WTC11 (cell line): ENCODE measurements at regions not wholly inside any gene's neighbourhood (a gene's known extent, or its start where the extent isn't known, plus 50 kb on each side); places are given as distances from the start of the nearest gene placed in this dataset.

Experiments
- ATAC-seq: fragments of 200-7000 bp; cut with Tn5 transposase; 2 replicates; pipeline ENCODE4 v1.10.0; 2021; ENCODE audit warnings: mild to moderate bottlenecking, moderate library complexity
- CTCF ChIA-PET: fragments of 300-600 bp; sonication (Branson Sonifier 250); formaldehyde crosslinking; loops from one replicate; lab custom pipeline; 2021; ENCODE audit warnings: antibody characterized with exemption; lab: Charles Lee
- POLR2A ChIA-PET: fragments of 350-600 bp; sonication (Branson Sonifier 250); formaldehyde crosslinking; loops from one replicate; lab custom pipeline; 2021; ENCODE audit warnings: antibody characterized with exemption; lab: Charles Lee
- DNase-seq: peaks from one replicate; pipeline ENCODE4 v3.0.0; 2021; ENCODE audit warnings: low spot score
- H3K27ac Mint-ChIP-seq: 2 replicates; pipeline ENCODE4 v1.8.0; 2021; ENCODE audit warnings: mixed read lengths
- H3K27me3 Mint-ChIP-seq: 2 replicates; pipeline ENCODE4 v1.8.0; 2021; ENCODE audit warnings: low read depth, mild to moderate bottlenecking, moderate library complexity, mixed read lengths
- H3K36me3 Mint-ChIP-seq: 2 replicates; pipeline ENCODE4 v1.8.0; 2021; ENCODE audit warnings: mixed read lengths
- H3K4me1 Mint-ChIP-seq: 2 replicates; pipeline ENCODE4 v1.8.0; 2022; ENCODE audit warnings: mixed read lengths
- H3K4me3 Mint-ChIP-seq: 2 replicates; pipeline ENCODE4 v1.8.0; 2021; ENCODE audit warnings: mild to moderate bottlenecking, moderate library complexity, mixed read lengths
- H3K9me3 Mint-ChIP-seq: 2 replicates; pipeline ENCODE4 v1.8.0; 2021; ENCODE audit warnings: mixed read lengths
- ATF2 ChIP-seq: sonication (generic); formaldehyde crosslinking; IDR thresholded peaks from 2 replicates; pipeline ENCODE4 v1.8.1; 2022; ENCODE audit warnings: low read depth, missing genetic modification reagents, borderline replicate concordance
- CDX4 ChIP-seq: fragments of 250-450 bp; sonication (Bioruptor Pico); IDR thresholded peaks from 2 replicates; pipeline ENCODE4 v1.9.0; 2021; ENCODE audit warnings: moderate library complexity, mild to moderate bottlenecking, inconsistent platforms, borderline replicate concordance
- CREB1 ChIP-seq: sonication (generic); formaldehyde crosslinking; IDR thresholded peaks from 2 replicates; pipeline ENCODE4 v1.8.0; 2023; ENCODE audit warnings: mild to moderate bottlenecking, missing genetic modification reagents
- ELF4 ChIP-seq: sonication (generic); formaldehyde crosslinking; IDR thresholded peaks from 2 replicates; pipeline ENCODE4 v1.8.1; 2022; ENCODE audit warnings: low read depth, mild to moderate bottlenecking, moderate library complexity, missing genetic modification reagents
- FOXJ3 ChIP-seq: sonication (generic); formaldehyde crosslinking; IDR thresholded peaks from 2 replicates; pipeline ENCODE4 v1.9.0; 2021; ENCODE audit warnings: missing genetic modification reagents, mild to moderate bottlenecking, borderline replicate concordance
- FOXP1 ChIP-seq: sonication (generic); formaldehyde crosslinking; IDR thresholded peaks from 2 replicates; pipeline ENCODE4 v1.8.0; 2022; ENCODE audit warnings: missing genetic modification reagents, mild to moderate bottlenecking, moderate library complexity, borderline replicate concordance
- KAT7 ChIP-seq: sonication (generic); formaldehyde crosslinking; IDR thresholded peaks from 2 replicates; pipeline ENCODE4 v1.8.1; 2023; ENCODE audit warnings: missing genetic modification reagents, mild to moderate bottlenecking, borderline replicate concordance
- MYBL2 ChIP-seq: sonication (generic); formaldehyde crosslinking; IDR thresholded peaks from 2 replicates; pipeline ENCODE4 v1.8.1; 2023; ENCODE audit warnings: mild to moderate bottlenecking, moderate library complexity, missing genetic modification reagents
- NFATC4 ChIP-seq: fragments of 250-450 bp; sonication (Bioruptor Pico); IDR thresholded peaks from 2 replicates; pipeline ENCODE4 v1.9.0; 2021; ENCODE audit warnings: mild to moderate bottlenecking
- NFE2L1 ChIP-seq: sonication (generic); formaldehyde crosslinking; IDR thresholded peaks from 2 replicates; pipeline ENCODE4 v1.8.1; 2023; ENCODE audit warnings: missing genetic modification reagents
- OVOL2 ChIP-seq: fragments of 250-450 bp; sonication (Bioruptor Pico); IDR thresholded peaks from 2 replicates; pipeline ENCODE4 v1.9.0; 2021; ENCODE audit warnings: mild to moderate bottlenecking, borderline replicate concordance
- PRDM15 ChIP-seq: sonication (generic); formaldehyde crosslinking; IDR thresholded peaks from 2 replicates; pipeline ENCODE4 v1.8.0; 2022; ENCODE audit warnings: missing genetic modification reagents
- RORB ChIP-seq: fragments of 250-450 bp; sonication (Bioruptor Pico); IDR thresholded peaks from 2 replicates; pipeline ENCODE4 v1.9.0; 2021; ENCODE audit warnings: mild to moderate bottlenecking
- SMAD3 ChIP-seq: sonication (generic); formaldehyde crosslinking; IDR thresholded peaks from 2 replicates; pipeline ENCODE4 v1.8.0; 2022; ENCODE audit warnings: missing genetic modification reagents, mild to moderate bottlenecking, borderline replicate concordance
- TCF7 ChIP-seq: sonication (generic); formaldehyde crosslinking; IDR thresholded peaks from 2 replicates; pipeline ENCODE4 v1.8.0; 2022; ENCODE audit warnings: mild to moderate bottlenecking, low read depth, missing genetic modification reagents, moderate library complexity
- ZNF219 ChIP-seq: sonication (generic); formaldehyde crosslinking; IDR thresholded peaks from 2 replicates; pipeline ENCODE4 v1.8.0; 2023; ENCODE audit warnings: missing genetic modification reagents, mild to moderate bottlenecking, borderline replicate concordance
- ZNF263 ChIP-seq: sonication (generic); formaldehyde crosslinking; IDR thresholded peaks from 2 replicates; pipeline ENCODE4 v1.8.1; 2022; ENCODE audit warnings: low read depth, mild to moderate bottlenecking, moderate library complexity, missing genetic modification reagents
- ZSCAN18 ChIP-seq: fragments of 250-450 bp; sonication (Bioruptor Pico); IDR thresholded peaks from 2 replicates; pipeline ENCODE4 v2.1.2; 2022; ENCODE audit warnings: mild to moderate bottlenecking, moderate library complexity
- TF ChIP-seq, protein P1 (sequence below): sonication (generic); formaldehyde crosslinking; IDR thresholded peaks from 2 replicates; pipeline ENCODE4 v1.8.1; 2022; ENCODE audit warnings: missing genetic modification reagents, borderline replicate concordance
- TF ChIP-seq, protein P2 (sequence below): sonication (generic); formaldehyde crosslinking; IDR thresholded peaks from 2 replicates; pipeline ENCODE4 v1.8.1; 2023; ENCODE audit warnings: mild to moderate bottlenecking, moderate library complexity, missing genetic modification reagents
- TF ChIP-seq, protein P3 (sequence below): sonication (generic); formaldehyde crosslinking; IDR thresholded peaks from 2 replicates; pipeline ENCODE4 v1.8.1; 2023; ENCODE audit warnings: mild to moderate bottlenecking, missing genetic modification reagents, moderate library complexity

DNA sequence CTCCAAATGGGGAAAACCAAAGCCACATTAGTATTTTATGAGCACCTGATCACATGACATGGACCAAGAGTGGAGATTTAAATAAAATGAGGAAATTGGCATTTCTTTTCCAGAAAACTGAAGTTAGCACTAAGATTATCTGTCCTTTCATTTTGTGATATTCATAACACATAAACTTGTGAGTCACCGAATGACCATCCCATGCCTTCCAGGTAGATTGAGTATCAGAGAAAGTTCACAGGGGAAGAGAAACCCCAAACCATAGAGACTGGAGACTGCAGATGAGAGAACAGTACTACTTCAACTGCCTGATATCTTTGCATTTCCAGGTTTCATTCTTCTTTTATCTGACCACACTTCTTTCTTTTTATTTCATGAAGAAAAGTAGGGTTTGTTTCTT lies 176.3 kb upstream of the LRP1B start (continued):
- TF ChIP-seq, protein P1, sequence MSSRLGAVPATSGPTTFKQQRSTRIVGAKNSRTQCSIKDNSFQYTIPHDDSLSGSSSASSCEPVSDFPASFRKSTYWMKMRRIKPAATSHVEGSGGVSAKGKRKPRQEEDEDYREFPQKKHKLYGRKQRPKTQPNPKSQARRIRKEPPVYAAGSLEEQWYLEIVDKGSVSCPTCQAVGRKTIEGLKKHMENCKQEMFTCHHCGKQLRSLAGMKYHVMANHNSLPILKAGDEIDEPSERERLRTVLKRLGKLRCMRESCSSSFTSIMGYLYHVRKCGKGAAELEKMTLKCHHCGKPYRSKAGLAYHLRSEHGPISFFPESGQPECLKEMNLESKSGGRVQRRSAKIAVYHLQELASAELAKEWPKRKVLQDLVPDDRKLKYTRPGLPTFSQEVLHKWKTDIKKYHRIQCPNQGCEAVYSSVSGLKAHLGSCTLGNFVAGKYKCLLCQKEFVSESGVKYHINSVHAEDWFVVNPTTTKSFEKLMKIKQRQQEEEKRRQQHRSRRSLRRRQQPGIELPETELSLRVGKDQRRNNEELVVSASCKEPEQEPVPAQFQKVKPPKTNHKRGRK (CRISPR knock-in tag), result no peak
- TF ChIP-seq OVOL2 (CRISPR knock-in tag), result no peak
- TF ChIP-seq, protein P2, sequence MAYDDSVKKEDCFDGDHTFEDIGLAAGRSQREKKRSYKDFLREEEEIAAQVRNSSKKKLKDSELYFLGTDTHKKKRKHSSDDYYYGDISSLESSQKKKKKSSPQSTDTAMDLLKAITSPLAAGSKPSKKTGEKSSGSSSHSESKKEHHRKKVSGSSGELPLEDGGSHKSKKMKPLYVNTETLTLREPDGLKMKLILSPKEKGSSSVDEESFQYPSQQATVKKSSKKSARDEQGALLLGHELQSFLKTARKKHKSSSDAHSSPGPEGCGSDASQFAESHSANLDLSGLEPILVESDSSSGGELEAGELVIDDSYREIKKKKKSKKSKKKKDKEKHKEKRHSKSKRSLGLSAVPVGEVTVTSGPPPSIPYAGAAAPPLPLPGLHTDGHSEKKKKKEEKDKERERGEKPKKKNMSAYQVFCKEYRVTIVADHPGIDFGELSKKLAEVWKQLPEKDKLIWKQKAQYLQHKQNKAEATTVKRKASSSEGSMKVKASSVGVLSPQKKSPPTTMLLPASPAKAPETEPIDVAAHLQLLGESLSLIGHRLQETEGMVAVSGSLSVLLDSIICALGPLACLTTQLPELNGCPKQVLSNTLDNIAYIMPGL (CRISPR knock-in tag), result no peak
- no peak for TF ChIP-seq ELF4

DNA sequence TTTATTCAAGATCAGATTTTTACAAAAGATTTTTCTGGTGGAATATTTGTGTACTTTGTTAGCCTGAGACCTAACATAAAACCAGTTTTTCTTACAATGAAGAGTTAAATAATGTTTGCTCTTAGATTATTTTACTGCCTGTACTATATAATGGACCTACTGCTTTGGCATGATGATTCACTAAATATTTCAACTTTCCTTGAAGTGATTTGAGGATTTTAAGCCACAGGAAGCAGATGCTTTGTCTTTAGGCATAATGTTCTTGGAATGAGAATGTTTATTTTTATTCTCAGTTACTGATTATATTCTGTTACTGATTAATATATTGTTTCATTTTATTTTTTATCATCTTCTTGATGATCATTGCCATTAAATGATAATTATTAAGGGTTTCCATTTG lies 175.3 kb upstream of the LRP1B start:
- ATAC-seq (no peak), DNase-seq (no peak)
- H3K4me1 Mint-ChIP-seq, result no peaks in the 10 kb centered on the region
- H3K27me3 Mint-ChIP-seq, result no peaks in the 10 kb centered on the region
- no peak overlapping the region for H3K4me3 Mint-ChIP-seq
- H3K9me3 Mint-ChIP-seq, result peaks cover 47% of the 10 kb centered on the region
- no peak for TF ChIP-seq TCF7 (CRISPR knock-in tag)
- no peak for TF ChIP-seq FOXJ3 (CRISPR knock-in tag)
- TF ChIP-seq ATF2 (CRISPR knock-in tag), result no peak
- ChIA-PET POLR2A (no interaction called here), CTCF (no interaction called here)
- H3K27ac Mint-ChIP-seq, result no peak overlapping the region
- H3K36me3 Mint-ChIP-seq, result peaks cover 21% of the 10 kb centered on the region

- no peaks in the 10 kb centered on the region for H3K4me1 Mint-ChIP-seq
- no peaks in the 10 kb centered on the region for H3K27me3 Mint-ChIP-seq
- DNase-seq, result no peak
- TF ChIP-seq ZNF219 (CRISPR knock-in tag) (no peak), NFATC4 (CRISPR knock-in tag) (no peak), KAT7 (no peak), FOXP1 (CRISPR knock-in tag) (no peak), CREB1 (CRISPR knock-in tag) (no peak), ZNF263 (no peak), ZSCAN18 (CRISPR knock-in tag) (no peak), PRDM15 (CRISPR knock-in tag) (no peak), SMAD3 (CRISPR knock-in tag) (no peak), RORB (CRISPR knock-in tag) (no peak), NFE2L1 (CRISPR knock-in tag) (no peak), CDX4 (no peak), MYBL2 (no peak)
- TF ChIP-seq, protein P3, sequence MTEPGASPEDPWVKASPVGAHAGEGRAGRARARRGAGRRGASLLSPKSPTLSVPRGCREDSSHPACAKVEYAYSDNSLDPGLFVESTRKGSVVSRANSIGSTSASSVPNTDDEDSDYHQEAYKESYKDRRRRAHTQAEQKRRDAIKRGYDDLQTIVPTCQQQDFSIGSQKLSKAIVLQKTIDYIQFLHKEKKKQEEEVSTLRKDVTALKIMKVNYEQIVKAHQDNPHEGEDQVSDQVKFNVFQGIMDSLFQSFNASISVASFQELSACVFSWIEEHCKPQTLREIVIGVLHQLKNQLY, result no peak
- TF ChIP-seq, all 79 proteins: peak for 0
- CTCF ChIA-PET, result no interaction called here
- Mint-ChIP-seq H3K36me3 (no peaks in the 10 kb centered on the region), H3K4me3 (no peak overlapping the region), H3K27ac (no peak overlapping the region), H3K9me3 (peaks cover 16% of the 10 kb centered on the region)
- ATAC-seq, result no peak
- POLR2A ChIA-PET, result interaction anchor here (1.2 kb wide), 1 partner anchor 22 kb away, joined by 3 read pairs; no protein-coding TSS in a partner anchor
Observed at GRCh38 chr2:142300517-142300916, 169.7 kb upstream of the LRP1B start.
